ENCODE measurements at regions not wholly inside any gene's neighbourhood (a gene's known extent, or its start where the extent isn't known, plus 50 kb on each side); places are given as distances from the start of the nearest gene placed in this dataset.

DNA sequence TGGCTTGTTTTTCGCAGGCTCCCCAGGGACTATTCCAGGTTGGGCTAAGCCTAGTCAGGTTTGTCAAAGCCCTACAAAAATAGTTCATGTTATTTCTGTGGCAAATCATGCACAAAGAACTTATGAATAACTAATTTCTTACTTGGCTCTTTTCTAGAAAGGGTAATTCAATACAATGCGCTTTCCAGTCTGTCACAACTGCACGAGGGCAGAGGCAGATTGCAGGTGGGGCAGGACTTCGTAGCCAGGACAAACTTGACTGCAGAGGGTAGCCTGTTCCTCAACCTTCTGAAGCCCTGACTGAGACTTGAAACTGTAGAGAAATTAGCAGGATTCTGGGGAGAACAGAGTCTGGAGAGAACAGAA, 253.5 kb downstream of the QKI start:
- H3K27me3 ChIP-seq (replicated peaks; ENCODE audit: control insufficient read depth, insufficient read depth, low read length), result no peaks in the 10 kb centered on the region
- TF ChIP-seq, protein P1, sequence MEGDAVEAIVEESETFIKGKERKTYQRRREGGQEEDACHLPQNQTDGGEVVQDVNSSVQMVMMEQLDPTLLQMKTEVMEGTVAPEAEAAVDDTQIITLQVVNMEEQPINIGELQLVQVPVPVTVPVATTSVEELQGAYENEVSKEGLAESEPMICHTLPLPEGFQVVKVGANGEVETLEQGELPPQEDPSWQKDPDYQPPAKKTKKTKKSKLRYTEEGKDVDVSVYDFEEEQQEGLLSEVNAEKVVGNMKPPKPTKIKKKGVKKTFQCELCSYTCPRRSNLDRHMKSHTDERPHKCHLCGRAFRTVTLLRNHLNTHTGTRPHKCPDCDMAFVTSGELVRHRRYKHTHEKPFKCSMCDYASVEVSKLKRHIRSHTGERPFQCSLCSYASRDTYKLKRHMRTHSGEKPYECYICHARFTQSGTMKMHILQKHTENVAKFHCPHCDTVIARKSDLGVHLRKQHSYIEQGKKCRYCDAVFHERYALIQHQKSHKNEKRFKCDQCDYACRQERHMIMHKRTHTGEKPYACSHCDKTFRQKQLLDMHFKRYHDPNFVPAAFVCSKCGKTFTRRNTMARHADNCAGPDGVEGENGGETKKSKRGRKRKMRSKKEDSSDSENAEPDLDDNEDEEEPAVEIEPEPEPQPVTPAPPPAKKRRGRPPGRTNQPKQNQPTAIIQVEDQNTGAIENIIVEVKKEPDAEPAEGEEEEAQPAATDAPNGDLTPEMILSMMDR (IDR thresholded peaks at IDR 0.05; ENCODE audit: insufficient read depth, low read length, poor library complexity, severe bottlenecking), result no peak
- no peak for DNase-seq (ENCODE audit: extremely low read depth, insufficient read length)
- H3K4me3 ChIP-seq (replicated peaks; ENCODE audit: low read depth, low read length), result no peak overlapping the region
- H3K36me3 ChIP-seq (ENCODE audit: control insufficient read depth, insufficient read depth, low read length), result no peaks in the 10 kb centered on the region

DNA sequence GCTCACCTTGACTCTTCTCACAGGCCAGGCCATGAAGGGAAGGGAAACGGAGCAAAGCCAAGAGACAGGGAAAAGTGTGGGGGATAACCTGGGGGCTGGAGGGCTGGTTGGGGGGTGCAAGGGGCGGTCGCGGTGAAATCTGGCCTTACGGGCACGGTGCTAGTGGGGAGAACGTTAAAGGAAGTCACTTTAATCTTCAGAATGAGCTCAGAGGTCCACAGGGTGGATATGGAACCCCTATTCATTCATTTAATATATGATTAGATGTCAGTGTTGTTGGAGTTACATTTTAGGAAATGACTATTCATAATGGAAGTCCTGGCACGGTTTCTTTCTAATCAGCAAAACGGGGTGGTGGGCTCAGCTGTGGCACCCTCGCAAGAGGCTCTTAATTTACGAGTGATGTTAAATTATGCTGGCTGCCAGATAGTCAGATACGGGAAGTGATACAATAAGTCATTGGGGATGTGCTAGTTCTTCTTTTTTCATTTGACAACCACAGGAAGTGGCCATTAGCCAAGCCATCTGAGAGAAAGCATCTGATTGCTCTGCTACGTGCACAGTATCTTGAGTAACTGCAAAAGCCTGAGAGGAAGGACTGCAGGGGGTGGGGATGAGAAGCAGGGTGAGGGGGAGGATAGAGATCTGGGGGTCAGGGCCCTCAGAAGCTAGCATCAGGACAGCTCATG, 253.0 kb downstream of the QKI start:
- TF ChIP-seq, protein P1 (IDR thresholded peaks at IDR 0.05; ENCODE audit: insufficient read depth, low read length, poor library complexity, severe bottlenecking), result no peak
- peak; percentile 80 for DNase-seq (ENCODE audit: extremely low read depth, insufficient read length)
- H3K36me3 ChIP-seq (ENCODE audit: control insufficient read depth, insufficient read depth, low read length), result no peaks in the 10 kb centered on the region
- no peak overlapping the region for H3K4me3 ChIP-seq (replicated peaks; ENCODE audit: low read depth, low read length)
- H3K27me3 ChIP-seq (replicated peaks; ENCODE audit: control insufficient read depth, insufficient read depth, low read length), result no peaks in the 10 kb centered on the region

DNA sequence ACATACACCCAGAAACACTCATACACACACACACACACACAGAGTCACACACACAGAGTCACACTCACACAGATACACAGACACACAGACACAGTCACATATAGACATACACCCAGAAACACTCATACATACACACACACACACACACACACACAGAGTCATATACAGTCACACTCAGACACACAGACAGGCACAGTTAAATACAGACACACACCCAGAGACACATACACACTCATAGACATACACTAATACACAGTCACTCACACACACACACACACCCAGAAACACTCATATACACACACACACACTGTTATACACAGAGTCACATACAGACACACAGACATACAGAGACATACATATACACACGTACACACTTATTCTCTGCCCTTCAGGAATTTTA, 250.9 kb downstream of the QKI start:
- Histone ChIP-seq H3K36me3 (ENCODE audit: control insufficient read depth, insufficient read depth, low read length) (no peaks in the 10 kb centered on the region), H3K27me3 (replicated peaks; ENCODE audit: control insufficient read depth, insufficient read depth, low read length) (no peaks in the 10 kb centered on the region), H3K4me3 (replicated peaks; ENCODE audit: low read depth, low read length) (no peak overlapping the region)
- TF ChIP-seq, protein P1 (IDR thresholded peaks at IDR 0.05; ENCODE audit: insufficient read depth, low read length, poor library complexity, severe bottlenecking), result no peak
- no peak for DNase-seq (ENCODE audit: extremely low read depth, insufficient read length)

DNA sequence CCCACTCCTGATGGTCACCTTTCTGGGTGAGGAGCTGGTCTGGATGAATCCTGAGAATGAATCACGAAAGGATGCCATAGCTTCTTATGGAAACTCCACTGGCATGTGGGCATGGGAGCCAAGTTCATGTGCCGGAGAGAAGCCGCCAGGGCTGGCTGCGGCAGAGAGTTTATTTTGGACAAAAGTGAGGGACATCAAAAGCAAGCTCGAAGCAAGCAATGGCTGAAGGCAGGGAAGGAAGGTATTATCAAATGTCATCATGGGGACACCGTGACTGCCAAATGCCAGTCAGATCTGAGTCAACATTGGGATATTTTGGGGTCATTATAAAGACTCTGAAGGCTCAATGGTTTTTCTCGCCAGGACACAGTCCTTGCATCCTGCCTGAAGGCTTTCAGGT, 249.1 kb downstream of the QKI start:
- DNase-seq (ENCODE audit: extremely low read depth, insufficient read length), result no peak
- Histone ChIP-seq H3K27me3 (replicated peaks; ENCODE audit: control insufficient read depth, insufficient read depth, low read length) (no peaks in the 10 kb centered on the region), H3K36me3 (ENCODE audit: control insufficient read depth, insufficient read depth, low read length) (no peaks in the 10 kb centered on the region), H3K4me3 (replicated peaks; ENCODE audit: low read depth, low read length) (no peak overlapping the region)
- TF ChIP-seq, protein P1 (IDR thresholded peaks at IDR 0.05; ENCODE audit: insufficient read depth, low read length, poor library complexity, severe bottlenecking), result no peak

DNA sequence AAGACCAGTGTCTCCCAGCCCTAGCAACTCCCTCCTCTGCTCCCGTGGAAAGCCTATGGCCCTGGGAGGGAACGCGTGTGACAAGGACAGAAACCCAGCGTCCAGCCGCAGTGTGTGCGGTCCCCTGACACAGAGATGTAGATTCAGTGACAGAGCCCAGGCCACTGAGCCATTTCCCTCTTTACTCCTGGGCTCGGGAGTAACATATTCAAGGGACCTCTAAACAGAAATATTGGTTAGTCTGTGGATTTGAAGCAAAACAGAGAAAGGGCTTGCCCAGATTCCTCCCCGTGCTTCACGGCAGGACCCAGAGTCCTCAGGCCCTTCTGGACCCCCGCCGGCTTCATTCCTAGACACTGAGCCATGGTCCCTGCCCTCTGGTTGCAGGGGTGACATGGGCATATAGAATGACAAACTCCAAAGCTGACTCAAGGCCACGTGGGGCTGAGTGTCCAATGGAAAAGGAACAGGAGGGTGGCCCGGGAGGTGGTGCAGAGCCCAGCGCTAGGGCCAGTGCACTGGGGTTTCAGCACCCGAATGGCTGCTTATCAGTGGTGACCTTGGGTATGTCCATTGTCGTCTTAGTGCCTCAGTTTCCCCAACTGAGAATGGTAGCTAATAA, 248.2 kb downstream of the QKI start:
- Histone ChIP-seq H3K36me3 (ENCODE audit: control insufficient read depth, insufficient read depth, low read length) (no peaks in the 10 kb centered on the region), H3K27me3 (replicated peaks; ENCODE audit: control insufficient read depth, insufficient read depth, low read length) (no peaks in the 10 kb centered on the region), H3K4me3 (replicated peaks; ENCODE audit: low read depth, low read length) (no peak overlapping the region)
- TF ChIP-seq, protein P1 (IDR thresholded peaks at IDR 0.05; ENCODE audit: insufficient read depth, low read length, poor library complexity, severe bottlenecking), result no peak
- no peak for DNase-seq (ENCODE audit: extremely low read depth, insufficient read length)

Measured in GM06990 (cell line).